AG09319 (cell line): ENCODE measurements at regions not wholly inside any gene's neighbourhood (a gene's known extent, or its start where the extent isn't known, plus 50 kb on each side); places are given as distances from the start of the nearest gene placed in this dataset.

Experiments
- DNase-seq: peaks from one replicate; pipeline ENCODE4 v3.0.0-alpha.2; 2010; ENCODE audit warnings: low read depth; ENCODE audit errors: extremely low read depth
- CTCF ChIP-seq: IDR thresholded peaks from 2 replicates; pipeline ENCODE4 v1.5.1; 2011; ENCODE audit warnings: low read depth, mild to moderate bottlenecking, inconsistent platforms, low read length, moderate library complexity

DNA sequence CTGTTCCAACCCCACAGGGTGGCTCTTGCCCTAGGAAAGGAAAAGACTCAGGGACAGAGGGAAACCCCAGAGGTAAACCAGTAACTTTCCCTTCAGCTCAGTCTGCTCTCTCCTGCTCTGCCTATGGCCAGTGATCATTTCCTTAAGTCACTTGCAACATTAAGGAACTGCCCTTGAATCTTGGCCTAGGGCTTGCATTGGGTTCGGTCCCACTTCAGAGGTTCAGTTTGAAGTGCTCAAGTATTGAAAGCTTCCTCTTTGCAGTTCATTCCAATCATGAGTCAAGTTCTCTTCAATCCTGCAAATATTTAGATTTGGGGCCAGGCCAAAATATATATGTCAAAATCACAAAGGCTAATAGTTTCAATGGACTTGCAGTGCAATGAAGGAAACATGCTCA is 97.7 kb upstream of the IRF2BP2 start:
- no peak for DNase-seq
- no peak for TF ChIP-seq CTCF

DNA sequence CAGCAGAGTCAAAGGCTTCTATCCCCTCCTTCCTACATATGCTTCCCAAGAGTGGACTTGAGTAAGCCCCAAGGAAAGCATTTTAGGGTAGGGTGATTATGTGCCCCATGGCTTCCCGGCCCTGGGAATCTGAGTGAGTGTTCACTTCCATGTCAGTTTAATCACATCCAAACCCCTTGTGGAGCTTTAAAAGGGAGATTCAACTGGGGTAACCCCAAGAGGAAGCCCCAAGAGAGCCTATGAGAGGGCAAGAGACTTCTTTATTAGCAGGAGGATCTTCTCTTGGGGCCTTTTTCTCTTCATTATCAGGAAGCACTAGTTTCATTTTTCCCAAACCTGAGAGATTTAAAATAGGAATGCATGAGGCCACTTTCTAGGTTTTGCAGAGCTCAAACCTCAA is 97.0 kb upstream of the IRF2BP2 start:
- TF ChIP-seq CTCF = no peak
- no peak for DNase-seq

- TF ChIP-seq CTCF = no peak
- DNase-seq = no peak
Observed at GRCh38 chr1:234706199-234706598, 96.2 kb upstream of the IRF2BP2 start.

- DNase-seq = no peak
- no peak for TF ChIP-seq CTCF
Observed at GRCh38 chr1:234705615-234706014, 95.6 kb upstream of the IRF2BP2 start.

DNA sequence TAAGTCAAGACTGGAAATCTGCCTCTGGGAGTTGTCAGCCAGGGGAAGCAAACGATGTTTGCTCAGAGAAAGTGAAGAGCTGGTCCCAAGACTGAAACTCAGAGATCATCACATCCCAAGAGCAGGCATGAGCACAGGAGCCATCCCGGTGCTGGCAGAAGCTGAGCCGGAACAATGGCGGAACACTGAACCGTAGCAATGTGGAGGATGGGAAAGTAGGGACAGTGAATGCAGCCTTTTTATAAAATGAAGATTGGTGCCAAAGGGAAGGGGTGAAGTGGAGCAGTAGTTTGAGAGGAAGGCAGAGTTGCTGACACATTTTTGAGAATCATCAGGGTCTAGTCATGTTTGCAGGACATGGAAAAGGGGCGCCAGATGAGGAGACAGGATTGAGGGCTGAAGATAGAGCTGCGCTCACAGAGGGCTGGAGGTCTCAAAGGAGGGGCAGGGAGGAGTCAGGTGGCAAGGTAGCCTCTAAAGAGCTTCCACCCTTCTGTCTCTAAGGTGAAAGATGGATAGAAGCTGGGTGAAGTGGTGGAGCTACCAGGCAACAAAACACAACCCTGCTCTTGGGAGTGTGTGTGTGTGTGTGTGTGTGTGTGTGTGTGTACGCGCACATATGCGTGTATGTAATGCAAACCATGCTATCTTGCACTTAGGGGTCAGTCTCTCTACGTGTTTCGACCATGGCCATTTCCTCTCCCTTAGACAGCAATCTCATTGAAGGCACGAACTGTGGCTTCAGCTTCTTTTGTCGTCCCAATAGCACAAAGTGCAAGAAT is 94.3 kb upstream of the IRF2BP2 start:
- no peak for DNase-seq
- TF ChIP-seq CTCF = no peak

- no peak for DNase-seq
- no peak for TF ChIP-seq CTCF
Observed at GRCh38 chr1:234702342-234703000, 92.5 kb upstream of the IRF2BP2 start.

GRCh38 chr1:234701737-234702341 is 91.9 kb upstream of the IRF2BP2 start:
- no peak for TF ChIP-seq CTCF

More at GRCh38 chr1:234701737-234702341, 91.9 kb upstream of the IRF2BP2 start:
- no peak for DNase-seq
